HEK293 (cell line): ENCODE measurements at regions not wholly inside any gene's neighbourhood (a gene's known extent, or its start where the extent isn't known, plus 50 kb on each side); places are given as distances from the start of the nearest gene placed in this dataset.

ENCODE experiments used
- CTCF ChIA-PET: fragments of 350-600 bp; formaldehyde crosslinking; extraction: SDS; loops from one replicate; lab custom pipeline; 2021; ENCODE audit warnings: antibody characterized with exemption; lab: Yijun Ruan, JAX
- POLR2A ChIA-PET: fragments of 300-600 bp; formaldehyde crosslinking; extraction: SDS; loops from one replicate; lab custom pipeline; 2020; ENCODE audit warnings: antibody characterized with exemption, inconsistent platforms; lab: Yijun Ruan, JAX
- H3K27ac ChIP-seq: fragments of 200-500 bp; sonication (Bioruptor generic); 2 replicates; pipeline ENCODE4 v1.5.1; 2014; ENCODE audit warnings: low read depth, low read length, control low read depth, inconsistent platforms; ENCODE audit errors: extremely low read depth
- H3K36me3 ChIP-seq, 2 experiments: fragments of 200-500 bp in 1 of 2; sonication (Bioruptor generic) in 1 of 2; 1 replicate in 1 of 2; 2 replicates in 1 of 2; pipeline ENCODE4 v1.5.1; 2014 to 2017; ENCODE audit warnings: inconsistent platforms in 2 of 2, low read length in 2 of 2; ENCODE audit not compliant: control insufficient read depth in 2 of 2, insufficient read depth in 1 of 2
- H3K4me1 ChIP-seq: fragments of 200-500 bp; sonication (Bioruptor generic); 2 replicates; pipeline ENCODE4 v1.5.1; 2014; ENCODE audit warnings: mild to moderate bottlenecking, low read length, inconsistent platforms; ENCODE audit not compliant: control insufficient read depth, insufficient read depth
- H3K4me3 ChIP-seq: 2 replicates; pipeline ENCODE4 v1.5.1; 2011; ENCODE audit warnings: low read depth, mild to moderate bottlenecking, control low read depth, low read length, moderate library complexity
- H3K9me3 ChIP-seq: fragments of 200-500 bp; sonication (Bioruptor generic); 2 replicates; pipeline ENCODE4 v1.5.1; 2014; ENCODE audit warnings: low read depth, low read length, inconsistent platforms; ENCODE audit not compliant: control insufficient read depth, insufficient read depth
- ELK4 ChIP-seq: IDR thresholded peaks from 2 replicates; pipeline ENCODE4 v1.6.1; 2011; ENCODE audit warnings: mild to moderate bottlenecking, low read depth, low read length, borderline replicate concordance
- KLF8 ChIP-seq: fragments of 450-650 bp; formaldehyde crosslinking; IDR thresholded peaks from 2 replicates; pipeline ENCODE4 v1.5.1; 2016; ENCODE audit warnings: missing biosample characterization, missing genetic modification characterization
- MYNN ChIP-seq: fragments of 450-650 bp; formaldehyde crosslinking; IDR thresholded peaks from 2 replicates; pipeline ENCODE4 v1.5.1; 2016; ENCODE audit warnings: missing biosample characterization, missing genetic modification characterization, borderline replicate concordance
- OSR2 ChIP-seq: fragments of 450-650 bp; formaldehyde crosslinking; IDR thresholded peaks from 2 replicates; pipeline ENCODE4 v1.5.1; 2016; ENCODE audit warnings: missing biosample characterization, missing genetic modification characterization
- PBX3 ChIP-seq: sonication (generic); formaldehyde crosslinking; IDR thresholded peaks from 2 replicates; pipeline ENCODE4 v1.8.1; 2022; ENCODE audit warnings: mild to moderate bottlenecking, moderate library complexity, missing genetic modification reagents
- PRDM10 ChIP-seq: fragments of 450-650 bp; formaldehyde crosslinking; IDR thresholded peaks from 2 replicates; pipeline ENCODE4 v1.5.1; 2016; ENCODE audit warnings: missing biosample characterization, missing genetic modification characterization
- SP7 ChIP-seq: fragments of 450-650 bp; formaldehyde crosslinking; IDR thresholded peaks from 2 replicates; pipeline ENCODE4 v1.5.1; 2016; ENCODE audit warnings: missing biosample characterization, missing genetic modification characterization
- ZBTB8A ChIP-seq: fragments of 450-650 bp; formaldehyde crosslinking; IDR thresholded peaks from 2 replicates; pipeline ENCODE4 v1.5.1; 2016; ENCODE audit warnings: missing biosample characterization, missing genetic modification characterization
- ZNF132 ChIP-seq: fragments of 450-650 bp; formaldehyde crosslinking; IDR thresholded peaks from 2 replicates; pipeline ENCODE4 v1.5.1; 2017; ENCODE audit warnings: missing biosample characterization, missing genetic modification characterization, borderline replicate concordance
- ZNF138 ChIP-seq: fragments of 450-650 bp; formaldehyde crosslinking; IDR thresholded peaks from 2 replicates; pipeline ENCODE4 v1.5.1; 2016; ENCODE audit warnings: missing biosample characterization, missing genetic modification characterization, borderline replicate concordance
- ZNF274 ChIP-seq, 2 experiments: fragments of 200-500 bp in 1 of 2; fragments of 450-650 bp in 1 of 2; sonication (Bioruptor generic) in 1 of 2; formaldehyde crosslinking in 1 of 2; IDR thresholded peaks; 2 replicates each; pipeline versions ENCODE4 v1.5.1 to v1.6.1; 2014 to 2016; ENCODE audit warnings: borderline replicate concordance in 1 of 2, inconsistent platforms in 1 of 2, low read length in 1 of 2, missing biosample characterization in 1 of 2, missing genetic modification characterization in 1 of 2
- ZNF37A ChIP-seq: fragments of 450-650 bp; IDR thresholded peaks from 2 replicates; pipeline ENCODE4 v1.5.1; 2018; ENCODE audit warnings: missing biosample characterization, missing genetic modification characterization
- ZNF423 ChIP-seq: fragments of 450-650 bp; formaldehyde crosslinking; IDR thresholded peaks from 2 replicates; pipeline ENCODE4 v1.5.1; 2016; ENCODE audit warnings: missing biosample characterization, missing genetic modification characterization
- ZNF426 ChIP-seq: fragments of 450-650 bp; formaldehyde crosslinking; IDR thresholded peaks from 2 replicates; pipeline ENCODE4 v1.5.1; 2017; ENCODE audit warnings: missing biosample characterization, missing genetic modification characterization, mild to moderate bottlenecking, inconsistent platforms, moderate library complexity
- ZNF449 ChIP-seq: fragments of 450-650 bp; formaldehyde crosslinking; IDR thresholded peaks from 2 replicates; pipeline ENCODE4 v1.5.1; 2017; ENCODE audit warnings: missing biosample characterization, mild to moderate bottlenecking, missing genetic modification characterization, moderate library complexity
- ZNF548 ChIP-seq: fragments of 450-650 bp; formaldehyde crosslinking; IDR thresholded peaks from 2 replicates; pipeline ENCODE4 v1.5.1; 2016; ENCODE audit warnings: missing biosample characterization, missing genetic modification characterization
- ZNF580 ChIP-seq: fragments of 450-650 bp; formaldehyde crosslinking; IDR thresholded peaks from 2 replicates; pipeline ENCODE4 v1.5.1; 2016; ENCODE audit warnings: missing biosample characterization, missing genetic modification characterization
- ZNF624 ChIP-seq: fragments of 450-650 bp; formaldehyde crosslinking; IDR thresholded peaks from 2 replicates; pipeline ENCODE4 v1.5.1; 2017; ENCODE audit warnings: missing biosample characterization, missing genetic modification characterization
- ZNF629 ChIP-seq: fragments of 450-650 bp; formaldehyde crosslinking; IDR thresholded peaks from 2 replicates; pipeline ENCODE4 v1.5.1; 2017; ENCODE audit warnings: missing biosample characterization, missing genetic modification characterization
- ZNF664 ChIP-seq: fragments of 450-650 bp; formaldehyde crosslinking; IDR thresholded peaks from 2 replicates; pipeline ENCODE4 v1.5.1; 2016; ENCODE audit warnings: missing biosample characterization, missing genetic modification characterization
- ZNF670 ChIP-seq: fragments of 450-650 bp; formaldehyde crosslinking; IDR thresholded peaks from 2 replicates; pipeline ENCODE4 v1.5.1; 2016; ENCODE audit warnings: missing biosample characterization, missing genetic modification characterization, low read depth
- ZNF701 ChIP-seq: fragments of 450-650 bp; formaldehyde crosslinking; IDR thresholded peaks from 2 replicates; pipeline ENCODE4 v1.5.1; 2016; ENCODE audit warnings: missing biosample characterization, missing genetic modification characterization
- ZNF704 ChIP-seq: fragments of 450-650 bp; formaldehyde crosslinking; IDR thresholded peaks from 2 replicates; pipeline ENCODE4 v1.5.1; 2016; ENCODE audit warnings: missing biosample characterization, missing genetic modification characterization
- ZNF707 ChIP-seq: fragments of 450-650 bp; formaldehyde crosslinking; IDR thresholded peaks from 2 replicates; pipeline ENCODE4 v1.5.1; 2016; ENCODE audit warnings: missing biosample characterization, missing genetic modification characterization
- ZNF747 ChIP-seq: fragments of 450-650 bp; formaldehyde crosslinking; IDR thresholded peaks from 2 replicates; pipeline ENCODE4 v1.5.1; 2016; ENCODE audit warnings: missing biosample characterization, missing genetic modification characterization
- ZSCAN4 ChIP-seq: fragments of 450-650 bp; formaldehyde crosslinking; IDR thresholded peaks from 2 replicates; pipeline ENCODE4 v1.5.1; 2017; ENCODE audit warnings: missing biosample characterization, missing genetic modification characterization

GRCh38 chr3:147299656-147300055 lies 106.7 kb downstream of the ZIC4 start (continued):
- TF ChIP-seq ZNF274 (IDR thresholded peaks at IDR 0.05; ENCODE audit: low read length), result no peak
- TF ChIP-seq ZNF274 (tag by site-specific recombination; IDR thresholded peaks at IDR 0.05; ENCODE audit: borderline replicate concordance), result no peak
- TF ChIP-seq KLF8 (tag by site-specific recombination), result no peak
- no peak for TF ChIP-seq ZSCAN4 (tag by site-specific recombination)
- TF ChIP-seq ZNF423 (tag by site-specific recombination), result no peak
- TF ChIP-seq ZNF704 (tag by site-specific recombination), result no peak
- no peak for TF ChIP-seq ZNF664 (tag by site-specific recombination)
- TF ChIP-seq ZNF629, result no peak
- no peak for TF ChIP-seq ZNF37A (tag by site-specific recombination)
- TF ChIP-seq ZBTB8A (tag by site-specific recombination), result no peak
- TF ChIP-seq ZNF548 (tag by site-specific recombination), result no peak
- no peak for TF ChIP-seq ELK4
- no peak for TF ChIP-seq PBX3 (CRISPR knock-in tag)

GRCh38 chr3:147298511-147298982 lies 107.8 kb downstream of the ZIC4 start:
- POLR2A ChIA-PET, result no interaction called here
- H3K27ac ChIP-seq, result no peak overlapping the region
- TF ChIP-seq PRDM10 (no peak), PBX3 (CRISPR knock-in tag) (no peak), ZNF426 (tag by site-specific recombination) (no peak), ZNF624 (tag by site-specific recombination) (no peak), ZNF132 (tag by site-specific recombination) (no peak), SP7 (tag by site-specific recombination) (no peak), ZNF701 (tag by site-specific recombination) (no peak), OSR2 (tag by site-specific recombination) (no peak), ZNF449 (tag by site-specific recombination) (no peak), ZNF670 (tag by site-specific recombination) (no peak), ZNF747 (tag by site-specific recombination) (no peak), ZNF707 (tag by site-specific recombination) (no peak), MYNN (no peak), ZNF580 (tag by site-specific recombination) (no peak), ZNF138 (no peak)

More at GRCh38 chr3:147298511-147298982, 107.8 kb downstream of the ZIC4 start:
- no peaks in the 10 kb centered on the region; the same call in 1 of the 2 replicates for H3K4me1 ChIP-seq
- CTCF ChIA-PET, result no interaction called here
- H3K9me3 ChIP-seq, result no peaks in the 10 kb centered on the region
- no peaks in the 10 kb centered on the region for H3K36me3 ChIP-seq
- no peak overlapping the region for H3K4me3 ChIP-seq
